ENCODE measurements at regions not wholly inside any gene's neighbourhood (a gene's known extent, or its start where the extent isn't known, plus 50 kb on each side); places are given as distances from the start of the nearest gene placed in this dataset.

DNA sequence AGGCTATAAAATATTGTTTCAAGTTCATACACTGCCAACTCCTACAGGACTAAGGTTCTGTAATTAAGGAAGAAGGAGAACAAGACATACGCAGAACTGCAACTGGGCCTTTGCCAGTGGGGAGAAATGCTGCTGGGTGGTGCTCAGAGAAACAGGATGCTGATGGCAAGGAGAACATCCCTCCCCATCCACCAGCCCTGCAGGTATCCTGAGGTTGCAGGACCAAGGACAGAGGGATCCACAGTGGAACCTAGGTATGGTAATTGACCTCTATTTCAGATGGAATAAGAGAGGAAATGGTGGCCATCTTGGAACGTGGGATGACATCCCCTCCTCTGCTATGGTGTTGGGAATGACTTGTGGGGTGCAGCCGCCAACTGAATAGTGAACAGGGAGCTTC, 206.3 kb upstream of the S1PR3 start:
- 84% methylated on average over 3 of the region's 3 CpGs; no CpG with 5 or more reads in 1 of the 2 donors for WGBS, 2 donors (ENCODE audit: low coverage in 1 of 2)
- Histone ChIP-seq H3K36me3 (no peaks in the 10 kb centered on the region), H3K4me3 (no peak overlapping the region), H3K27ac (no peak overlapping the region), H3K4me1 (peaks cover 5 to 50% (median 11%) of the 10 kb centered on the region in 3 donors), H3K27me3 (no peaks in the 10 kb centered on the region), H3K9me3 (no peaks in the 10 kb centered on the region)
- TF ChIP-seq EP300 (IDR thresholded peaks at IDR 0.05) (no peak), POLR2AphosphoS5 (IDR thresholded peaks at IDR 0.05) (no peak), POLR2A (IDR thresholded peaks at IDR 0.05) (no peak)
- TF ChIP-seq, protein P1, sequence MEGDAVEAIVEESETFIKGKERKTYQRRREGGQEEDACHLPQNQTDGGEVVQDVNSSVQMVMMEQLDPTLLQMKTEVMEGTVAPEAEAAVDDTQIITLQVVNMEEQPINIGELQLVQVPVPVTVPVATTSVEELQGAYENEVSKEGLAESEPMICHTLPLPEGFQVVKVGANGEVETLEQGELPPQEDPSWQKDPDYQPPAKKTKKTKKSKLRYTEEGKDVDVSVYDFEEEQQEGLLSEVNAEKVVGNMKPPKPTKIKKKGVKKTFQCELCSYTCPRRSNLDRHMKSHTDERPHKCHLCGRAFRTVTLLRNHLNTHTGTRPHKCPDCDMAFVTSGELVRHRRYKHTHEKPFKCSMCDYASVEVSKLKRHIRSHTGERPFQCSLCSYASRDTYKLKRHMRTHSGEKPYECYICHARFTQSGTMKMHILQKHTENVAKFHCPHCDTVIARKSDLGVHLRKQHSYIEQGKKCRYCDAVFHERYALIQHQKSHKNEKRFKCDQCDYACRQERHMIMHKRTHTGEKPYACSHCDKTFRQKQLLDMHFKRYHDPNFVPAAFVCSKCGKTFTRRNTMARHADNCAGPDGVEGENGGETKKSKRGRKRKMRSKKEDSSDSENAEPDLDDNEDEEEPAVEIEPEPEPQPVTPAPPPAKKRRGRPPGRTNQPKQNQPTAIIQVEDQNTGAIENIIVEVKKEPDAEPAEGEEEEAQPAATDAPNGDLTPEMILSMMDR (IDR thresholded peaks at IDR 0.05) = no peak
- ATAC-seq = no peak

DNA sequence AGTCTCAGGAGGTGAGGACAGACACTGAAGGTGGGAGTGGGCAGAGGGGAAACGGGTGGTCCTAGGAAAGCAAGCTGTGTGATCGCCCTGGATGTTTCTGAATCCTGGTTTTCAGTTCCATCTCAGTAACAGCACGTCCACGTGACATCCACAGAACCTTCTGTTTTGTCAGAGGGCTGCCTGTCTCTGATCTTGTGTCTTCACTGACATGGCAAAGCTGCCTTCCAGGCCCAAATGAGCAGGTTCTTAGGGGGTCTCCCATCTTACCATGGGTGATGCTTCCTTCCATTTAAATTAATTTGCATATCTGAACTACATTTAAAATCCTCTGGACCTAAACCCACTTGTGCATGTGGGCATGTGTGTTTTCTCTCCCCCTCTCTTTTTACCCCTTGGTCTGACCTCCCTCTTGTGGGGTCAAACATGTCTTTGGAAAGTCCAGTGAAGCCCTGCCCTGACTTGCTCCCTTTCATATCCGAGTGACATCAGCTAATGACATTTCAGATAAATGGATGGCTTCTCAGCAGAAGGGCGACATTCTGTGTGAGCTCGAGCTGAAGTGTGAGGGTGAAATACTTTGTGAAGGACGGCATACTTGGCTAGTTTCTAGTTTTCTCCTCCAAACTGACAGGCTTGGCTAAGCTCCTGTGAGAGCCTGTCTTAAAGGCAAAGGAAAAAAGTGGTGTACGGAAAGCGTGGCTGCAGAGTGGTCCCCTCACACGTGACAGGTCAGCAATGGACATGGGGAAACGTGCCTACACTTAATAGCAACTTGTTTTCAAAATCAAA, 204.8 kb upstream of the S1PR3 start:
- ATAC-seq = peak; percentile 42
- Histone ChIP-seq H3K27ac (peak overlapping the region; percentile 36 to 74 (median 56)), H3K4me3 (no peak overlapping the region), H3K27me3 (no peaks in the 10 kb centered on the region), H3K4me1 (peaks cover 11 to 65% (median 16%) of the 10 kb centered on the region in 3 donors), H3K9me3 (no peaks in the 10 kb centered on the region), H3K36me3 (no peaks in the 10 kb centered on the region)
- 19 to 38% methylated on average over 11 to 12 of the region's 12 CpGs for WGBS, 2 donors (ENCODE audit: low coverage in 1 of 2)
- TF ChIP-seq POLR2AphosphoS5 (IDR thresholded peaks at IDR 0.05) (peak; percentile 83), POLR2A (IDR thresholded peaks at IDR 0.05) (no peak)

DNA sequence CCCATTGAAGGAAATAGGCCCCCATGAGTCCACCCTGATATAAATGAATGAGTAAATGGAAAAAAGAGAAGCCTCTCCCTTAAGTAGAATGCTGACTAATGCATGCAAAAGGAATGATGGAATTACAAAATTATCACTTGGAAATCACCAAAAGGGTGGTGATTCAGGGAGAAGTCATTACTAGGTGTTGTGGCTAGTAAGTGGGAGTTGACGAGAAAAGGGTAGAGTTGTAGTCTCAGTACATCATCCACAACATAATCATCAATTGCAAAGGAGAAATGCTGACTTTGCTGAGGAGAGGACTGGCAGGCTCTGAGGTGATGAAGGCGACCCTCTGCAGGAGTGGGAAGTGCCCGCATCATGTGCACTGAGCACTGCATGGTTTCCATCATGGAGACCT, 201.5 kb upstream of the S1PR3 start:
- peaks cover 14 to 59% (median 16%) of the 10 kb centered on the region in 3 donors for H3K4me1 ChIP-seq
- H3K36me3 ChIP-seq = no peaks in the 10 kb centered on the region

DNA sequence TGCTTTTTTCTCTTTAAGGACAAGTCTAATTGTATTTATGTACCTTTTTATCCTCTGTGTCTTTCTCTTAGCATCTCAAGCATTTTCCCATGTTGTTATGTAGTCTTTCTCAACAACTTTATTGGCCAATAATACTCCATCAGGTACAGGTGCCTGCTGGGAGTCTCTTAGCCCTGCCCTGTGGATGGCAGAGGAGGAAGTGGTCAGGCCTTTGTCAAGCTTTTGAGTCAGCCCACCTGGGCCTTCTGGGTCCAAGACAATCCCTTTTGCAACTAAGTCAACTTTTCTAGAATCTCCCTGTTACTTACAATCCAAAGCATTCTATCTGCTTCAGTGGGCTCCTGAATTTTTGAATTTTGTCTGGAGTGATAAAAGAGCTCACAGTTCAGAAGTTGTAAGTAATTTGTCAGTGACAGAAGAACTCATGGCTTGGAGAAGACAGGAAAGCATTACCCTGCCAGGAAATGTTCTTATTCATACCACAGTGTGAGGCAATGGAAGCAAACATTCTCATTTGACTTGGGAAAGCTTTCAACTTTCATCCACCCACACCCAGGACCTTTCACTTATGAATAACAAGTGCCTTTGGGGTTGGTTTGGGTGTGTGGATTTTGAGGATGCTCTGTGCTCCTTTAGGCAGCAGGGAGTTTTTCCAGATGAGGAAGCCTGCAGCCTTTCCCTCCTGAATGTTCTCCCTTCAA, 200.0 kb upstream of the S1PR3 start:
- Histone ChIP-seq H3K4me3 (no peak overlapping the region), H3K27me3 (no peaks in the 10 kb centered on the region), H3K36me3 (no peaks in the 10 kb centered on the region), H3K4me1 (peaks cover 13 to 48% (median 16%) of the 10 kb centered on the region in 3 donors), H3K27ac (peak overlapping the region; percentile 71 to 90 (median 77)), H3K9me3 (no peaks in the 10 kb centered on the region)
- ATAC-seq = peak; percentile 91
- TF ChIP-seq, protein P1 (IDR thresholded peaks at IDR 0.05) = peak in 1 of 4 experiments; percentile 9
- peak; percentile 97 for TF ChIP-seq POLR2AphosphoS5 (IDR thresholded peaks at IDR 0.05)
- TF ChIP-seq EP300 (IDR thresholded peaks at IDR 0.05) = no peak

More for the DNA sequence above, 201.5 kb upstream of the S1PR3 start:
- Histone ChIP-seq H3K9me3 (no peaks in the 10 kb centered on the region), H3K27ac (peak overlapping the region in 3 of 4 donors; percentile 5 to 77 (median 9)), H3K27me3 (no peaks in the 10 kb centered on the region), H3K4me3 (no peak overlapping the region)
- peak; percentile 3 for ATAC-seq
- WGBS, 2 donors (ENCODE audit: low coverage in 1 of 2) = 48 to 74% methylated on average over 2 to 3 of the region's 3 CpGs
- TF ChIP-seq EP300 (IDR thresholded peaks at IDR 0.05) (no peak), POLR2AphosphoS5 (IDR thresholded peaks at IDR 0.05) (no peak), POLR2A (IDR thresholded peaks at IDR 0.05) (no peak)
- TF ChIP-seq, protein P1 (IDR thresholded peaks at IDR 0.05) = no peak

DNA sequence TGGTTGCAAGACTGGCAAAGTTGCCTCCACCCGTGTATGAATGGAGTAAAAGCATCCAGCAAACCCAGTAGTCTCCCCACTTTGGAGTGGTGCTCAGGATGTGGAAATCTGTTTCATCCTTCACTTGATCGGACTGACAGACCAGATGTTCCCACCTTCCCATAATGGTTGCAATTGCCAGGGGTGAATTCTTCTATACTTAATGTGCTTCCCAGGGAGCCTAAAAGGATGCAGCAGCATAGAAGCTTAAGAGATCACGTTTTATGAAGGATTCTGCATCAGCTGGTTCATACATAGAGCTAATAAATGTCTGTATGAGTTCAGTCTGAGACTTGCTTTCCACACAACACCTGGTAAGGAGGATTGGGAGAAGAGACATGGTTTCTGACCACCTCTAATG, 198.8 kb upstream of the S1PR3 start:
- no peaks in the 10 kb centered on the region for H3K36me3 ChIP-seq
- no peaks in the 10 kb centered on the region for H3K9me3 ChIP-seq
- TF ChIP-seq EP300 (IDR thresholded peaks at IDR 0.05) (no peak), POLR2AphosphoS5 (IDR thresholded peaks at IDR 0.05) (no peak), POLR2A (IDR thresholded peaks at IDR 0.05) (no peak)
- TF ChIP-seq, protein P1 (IDR thresholded peaks at IDR 0.05) = no peak
- no peak overlapping the region for H3K4me3 ChIP-seq
- no peak for ATAC-seq
- H3K27ac ChIP-seq = peak overlapping the region; percentile 71 to 77 (median 76)
- H3K27me3 ChIP-seq = no peaks in the 10 kb centered on the region
- 74 to 89% methylated on average over 3 of the region's 3 CpGs for WGBS, 2 donors (ENCODE audit: low coverage in 1 of 2)
- peaks cover 7 to 35% (median 9%) of the 10 kb centered on the region in 3 donors for H3K4me1 ChIP-seq

All from gastroesophageal sphincter (tissue), 4 donors.